ENCODE measurements at regions not wholly inside any gene's neighbourhood (a gene's known extent, or its start where the extent isn't known, plus 50 kb on each side); places are given as distances from the start of the nearest gene placed in this dataset.

DNA sequence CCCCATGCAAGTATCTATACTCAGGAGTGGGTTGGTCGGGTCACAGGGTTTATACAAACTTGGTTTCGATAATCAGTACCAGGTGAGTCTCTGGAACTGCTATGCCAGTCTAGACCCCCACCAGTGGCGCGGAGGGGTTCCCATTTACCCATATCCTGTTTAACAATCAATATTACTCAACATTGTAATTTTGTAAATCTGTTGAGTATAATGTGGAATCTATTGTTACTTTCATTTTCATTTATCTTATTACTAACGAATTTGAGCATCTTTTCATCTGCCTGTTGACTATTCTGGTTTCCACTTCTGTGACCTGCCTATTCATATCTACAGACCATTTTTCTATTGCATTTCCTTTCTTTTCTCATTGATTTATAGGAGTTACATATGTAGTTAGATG, 275.2 kb upstream of the CRY1 start:
- Histone ChIP-seq H3K4ac (replicated peaks; ENCODE audit: insufficient read length, low read depth, low read length) (no peak overlapping the region), H4K91ac (replicated peaks; ENCODE audit: insufficient read length, low read length) (no peak overlapping the region), H3K9me3 (ENCODE audit: insufficient read depth in 2 of 2, low read depth in 1 of 2, low read length in 1 of 2) (no peaks in the 10 kb centered on the region), H2BK15ac (ENCODE audit: low read length) (no peak overlapping the region), H2BK12ac (ENCODE audit: low read depth, low read length) (no peak overlapping the region), H3K27me3 (replicated peaks in 1 of 4; ENCODE audit: control insufficient read depth in 3 of 4, extremely low read depth in 1 of 4, insufficient read depth in 3 of 4, low read length in 3 of 4) (no peaks in the 10 kb centered on the region), H3K27ac (ENCODE audit: low read depth, low read length) (no peak overlapping the region), H3K56ac (replicated peaks; ENCODE audit: insufficient read length, low read depth, low read length) (no peak overlapping the region), H4K5ac (ENCODE audit: insufficient read length, low read depth, low read length) (no peak overlapping the region), H2BK20ac (ENCODE audit: low read length) (no peak overlapping the region), H3K23ac (ENCODE audit: insufficient read length) (no peak overlapping the region), H3K23me2 (ENCODE audit: low read depth, low read length) (no peaks in the 10 kb centered on the region), H2AK5ac (ENCODE audit: low read depth, low read length) (no peak overlapping the region), H2BK120ac (replicated peaks; ENCODE audit: low read depth, low read length) (no peak overlapping the region), H3K79me2 (ENCODE audit: control insufficient read depth in 1 of 2, insufficient read depth in 2 of 2, low read length in 2 of 2) (no peaks in the 10 kb centered on the region), H3K4me2 (ENCODE audit: insufficient read depth in 1 of 2, low read depth in 2 of 2, low read length in 2 of 2) (no peak overlapping the region), H3K14ac (ENCODE audit: insufficient read length) (no peak overlapping the region), H3K4me1 (replicated peaks in 1 of 4; ENCODE audit: control insufficient read depth in 3 of 4, insufficient read depth in 4 of 4, low read length in 3 of 4) (peaks cover 0 to 3% (median under 1%) of the 10 kb centered on the region in 4 experiments; a peak in 2 of 7 replicates), H3K4me3 (ENCODE audit: extremely low read depth in 1 of 4, insufficient read depth in 2 of 4, low read depth in 3 of 4, low read length in 4 of 4) (no peak overlapping the region), H3K79me1 (ENCODE audit: low read depth, low read length) (no peaks in the 10 kb centered on the region), H2AFZ (ENCODE audit: low read length) (no peak overlapping the region), H4K8ac (ENCODE audit: extremely low read depth, insufficient read depth, low read length) (no peak overlapping the region), H4K20me1 (replicated peaks in 1 of 2; ENCODE audit: control insufficient read depth in 1 of 2, insufficient read depth in 2 of 2, low read length in 2 of 2) (no peaks in the 10 kb centered on the region), H3K36me3 (ENCODE audit: control insufficient read depth in 2 of 4, insufficient read depth in 4 of 4, low read length in 3 of 4) (no peaks in the 10 kb centered on the region), H3K18ac (ENCODE audit: extremely low read depth, low read length) (no peak overlapping the region), H3K9ac (replicated peaks in 1 of 4; ENCODE audit: extremely low read depth in 1 of 4, low read depth in 3 of 4, low read length in 3 of 4) (no peak overlapping the region), H2BK5ac (ENCODE audit: low read depth, low read length) (no peak overlapping the region)
- no peak for FAIRE-seq
- WGBS, 2 experiments (ENCODE audit: extremely low coverage in 1 of 2, insufficient coverage in 1 of 2, insufficient read length in 1 of 2, insufficient replicate concordance in 2 of 2, low coverage in 1 of 2, low lambda C conversion rate in 2 of 2, missing lambda C conversion rate in 1 of 2), result 92% methylated on average over 5 of the region's 5 CpGs; no CpG with 5 or more reads in 1 of the 2 experiments
- DNase-seq (ENCODE audit: low read depth in 1 of 2, low spot score in 2 of 2), result no peak
- CTCF ChIA-PET (ENCODE audit: partially characterized antibody), result interaction anchor here (0.8 kb wide), 1 partner anchor 10 kb away, joined by 4 read pairs; no protein-coding TSS in a partner anchor
- POLR2A ChIA-PET (ENCODE audit: partially characterized antibody), result no interaction called here
- TF ChIP-seq SAP30 (IDR thresholded peaks at IDR 0.05; ENCODE audit: insufficient read depth, insufficient replicate concordance, low read length) (no peak), EGR1 (IDR thresholded peaks at IDR 0.05; ENCODE audit: borderline replicate concordance, low read depth, low read length) (no peak), TAF1 (IDR thresholded peaks at IDR 0.05; ENCODE audit: low read depth, low read length) (no peak), SIN3A (conservative IDR thresholded peaks at IDR 0.05 in 1 of 2, IDR thresholded peaks at IDR 0.05 in 1 of 2; ENCODE audit: low read depth in 1 of 2, low read length in 2 of 2) (no peak), FOSL1 (IDR thresholded peaks at IDR 0.05; ENCODE audit: insufficient read depth, low read depth, low read length) (no peak), CTBP2 (IDR thresholded peaks at IDR 0.05; ENCODE audit: borderline replicate concordance, insufficient read depth, insufficient read length, low read length) (no peak), POLR2AphosphoS5 (IDR thresholded peaks at IDR 0.05; ENCODE audit: low read depth, low read length) (no peak), NANOG (IDR thresholded peaks at IDR 0.05; ENCODE audit: insufficient read depth, low read depth, low read length, poor library complexity, severe bottlenecking) (no peak), CEBPB (IDR thresholded peaks at IDR 0.05; ENCODE audit: low read depth, low read length) (no peak)
- TF ChIP-seq, protein P1, sequence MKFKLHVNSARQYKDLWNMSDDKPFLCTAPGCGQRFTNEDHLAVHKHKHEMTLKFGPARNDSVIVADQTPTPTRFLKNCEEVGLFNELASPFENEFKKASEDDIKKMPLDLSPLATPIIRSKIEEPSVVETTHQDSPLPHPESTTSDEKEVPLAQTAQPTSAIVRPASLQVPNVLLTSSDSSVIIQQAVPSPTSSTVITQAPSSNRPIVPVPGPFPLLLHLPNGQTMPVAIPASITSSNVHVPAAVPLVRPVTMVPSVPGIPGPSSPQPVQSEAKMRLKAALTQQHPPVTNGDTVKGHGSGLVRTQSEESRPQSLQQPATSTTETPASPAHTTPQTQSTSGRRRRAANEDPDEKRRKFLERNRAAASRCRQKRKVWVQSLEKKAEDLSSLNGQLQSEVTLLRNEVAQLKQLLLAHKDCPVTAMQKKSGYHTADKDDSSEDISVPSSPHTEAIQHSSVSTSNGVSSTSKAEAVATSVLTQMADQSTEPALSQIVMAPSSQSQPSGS (IDR thresholded peaks at IDR 0.05; ENCODE audit: low read length), result no peak

All from H1 (cell line).